ENCODE measurements at regions not wholly inside any gene's neighbourhood (a gene's known extent, or its start where the extent isn't known, plus 50 kb on each side); places are given as distances from the start of the nearest gene placed in this dataset.

DNA sequence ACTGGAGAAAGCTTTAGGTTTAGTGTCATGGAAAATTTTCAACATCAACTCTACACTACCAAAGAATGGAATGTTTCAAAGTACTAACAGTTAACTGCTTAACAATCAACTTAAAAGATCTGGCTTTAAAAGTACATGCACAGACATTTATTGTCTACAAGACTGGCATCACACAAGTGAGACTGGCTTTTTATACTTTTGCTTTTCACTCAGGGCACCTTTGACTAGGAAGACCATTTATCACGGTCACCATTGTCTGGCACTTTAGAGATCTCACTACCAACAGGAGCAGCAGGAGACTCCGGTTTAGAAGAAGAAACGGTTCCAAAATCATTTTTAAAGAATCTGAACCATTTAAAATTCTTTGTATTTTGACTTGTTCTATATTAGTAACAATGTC lies 812.3 kb downstream of the ADGRL2 start:
- TF ChIP-seq, protein P1, sequence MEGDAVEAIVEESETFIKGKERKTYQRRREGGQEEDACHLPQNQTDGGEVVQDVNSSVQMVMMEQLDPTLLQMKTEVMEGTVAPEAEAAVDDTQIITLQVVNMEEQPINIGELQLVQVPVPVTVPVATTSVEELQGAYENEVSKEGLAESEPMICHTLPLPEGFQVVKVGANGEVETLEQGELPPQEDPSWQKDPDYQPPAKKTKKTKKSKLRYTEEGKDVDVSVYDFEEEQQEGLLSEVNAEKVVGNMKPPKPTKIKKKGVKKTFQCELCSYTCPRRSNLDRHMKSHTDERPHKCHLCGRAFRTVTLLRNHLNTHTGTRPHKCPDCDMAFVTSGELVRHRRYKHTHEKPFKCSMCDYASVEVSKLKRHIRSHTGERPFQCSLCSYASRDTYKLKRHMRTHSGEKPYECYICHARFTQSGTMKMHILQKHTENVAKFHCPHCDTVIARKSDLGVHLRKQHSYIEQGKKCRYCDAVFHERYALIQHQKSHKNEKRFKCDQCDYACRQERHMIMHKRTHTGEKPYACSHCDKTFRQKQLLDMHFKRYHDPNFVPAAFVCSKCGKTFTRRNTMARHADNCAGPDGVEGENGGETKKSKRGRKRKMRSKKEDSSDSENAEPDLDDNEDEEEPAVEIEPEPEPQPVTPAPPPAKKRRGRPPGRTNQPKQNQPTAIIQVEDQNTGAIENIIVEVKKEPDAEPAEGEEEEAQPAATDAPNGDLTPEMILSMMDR (IDR thresholded peaks at IDR 0.05) = no peak
- no peak for TF ChIP-seq POLR2AphosphoS5 (IDR thresholded peaks at IDR 0.05)
- no peak for TF ChIP-seq POLR2A (IDR thresholded peaks at IDR 0.05)
- TF ChIP-seq EP300 (IDR thresholded peaks at IDR 0.05) = no peak
